GM21576 (cell line): ENCODE measurements at regions not wholly inside any gene's neighbourhood (a gene's known extent, or its start where the extent isn't known, plus 50 kb on each side); places are given as distances from the start of the nearest gene placed in this dataset.

ENCODE experiments used
- ATAC-seq: cut with Tn5 transposase; IDR thresholded peaks from one replicate; pipeline ENCODE4 v1.9.1; 2021; ENCODE audit warnings: mild to moderate bottlenecking, moderate library complexity; ENCODE audit not compliant: unreplicated experiment

DNA sequence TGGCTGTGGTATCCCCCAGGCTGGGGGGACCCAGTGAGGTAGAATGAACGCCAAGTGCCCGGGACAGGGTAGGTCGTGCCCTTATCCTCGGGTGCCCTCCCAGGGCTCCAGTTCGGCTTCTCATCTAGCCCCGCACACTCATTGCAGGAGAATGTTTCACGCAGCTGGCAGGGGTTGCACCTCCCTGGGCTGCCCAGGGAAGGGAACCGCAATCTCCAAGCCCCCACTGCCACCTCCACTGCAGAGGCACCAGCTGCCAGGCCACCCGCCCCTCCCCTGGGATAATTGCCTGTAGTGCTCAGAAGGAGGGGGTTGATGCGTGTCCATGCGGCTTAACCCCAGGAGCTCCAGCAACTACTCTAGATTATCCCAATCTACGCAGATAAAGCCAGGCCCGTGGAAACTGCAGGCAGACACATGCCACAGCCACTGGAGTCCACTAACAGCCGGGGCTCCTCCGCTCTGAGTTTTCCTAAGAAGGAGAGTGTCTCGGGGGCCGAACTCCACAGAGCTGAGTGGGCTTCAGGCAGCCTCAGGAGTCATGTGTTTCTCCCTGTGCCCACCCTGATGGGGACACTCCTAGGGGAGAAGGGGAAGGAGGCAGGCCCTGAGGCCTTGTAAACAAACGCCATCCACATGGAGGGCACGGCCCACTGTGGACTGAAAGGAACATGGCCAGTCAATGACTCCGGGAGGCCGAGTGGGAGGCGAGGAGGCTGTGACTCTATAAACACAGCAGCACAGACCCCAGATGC lies 137.2 kb upstream of the IQSEC1 start:
- no peak for ATAC-seq

DNA sequence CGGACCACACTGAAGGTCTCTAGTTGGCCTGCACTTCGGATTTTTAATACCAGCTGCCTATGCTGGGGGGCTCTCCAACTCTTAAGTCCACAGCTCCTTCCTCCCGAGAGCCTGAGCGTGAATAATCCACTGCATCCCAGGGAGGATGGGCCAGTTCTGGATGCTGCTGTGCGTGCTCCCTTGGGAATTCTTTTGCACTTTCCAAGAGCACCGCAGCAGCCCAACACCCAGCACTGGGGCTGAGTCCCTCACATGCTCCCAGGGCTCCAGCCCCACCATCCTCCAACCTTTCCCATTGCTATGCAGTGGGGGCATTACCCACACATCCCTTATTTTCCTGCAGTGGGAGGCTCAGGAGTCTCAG lies 136.4 kb upstream of the IQSEC1 start:
- no peak for ATAC-seq

DNA sequence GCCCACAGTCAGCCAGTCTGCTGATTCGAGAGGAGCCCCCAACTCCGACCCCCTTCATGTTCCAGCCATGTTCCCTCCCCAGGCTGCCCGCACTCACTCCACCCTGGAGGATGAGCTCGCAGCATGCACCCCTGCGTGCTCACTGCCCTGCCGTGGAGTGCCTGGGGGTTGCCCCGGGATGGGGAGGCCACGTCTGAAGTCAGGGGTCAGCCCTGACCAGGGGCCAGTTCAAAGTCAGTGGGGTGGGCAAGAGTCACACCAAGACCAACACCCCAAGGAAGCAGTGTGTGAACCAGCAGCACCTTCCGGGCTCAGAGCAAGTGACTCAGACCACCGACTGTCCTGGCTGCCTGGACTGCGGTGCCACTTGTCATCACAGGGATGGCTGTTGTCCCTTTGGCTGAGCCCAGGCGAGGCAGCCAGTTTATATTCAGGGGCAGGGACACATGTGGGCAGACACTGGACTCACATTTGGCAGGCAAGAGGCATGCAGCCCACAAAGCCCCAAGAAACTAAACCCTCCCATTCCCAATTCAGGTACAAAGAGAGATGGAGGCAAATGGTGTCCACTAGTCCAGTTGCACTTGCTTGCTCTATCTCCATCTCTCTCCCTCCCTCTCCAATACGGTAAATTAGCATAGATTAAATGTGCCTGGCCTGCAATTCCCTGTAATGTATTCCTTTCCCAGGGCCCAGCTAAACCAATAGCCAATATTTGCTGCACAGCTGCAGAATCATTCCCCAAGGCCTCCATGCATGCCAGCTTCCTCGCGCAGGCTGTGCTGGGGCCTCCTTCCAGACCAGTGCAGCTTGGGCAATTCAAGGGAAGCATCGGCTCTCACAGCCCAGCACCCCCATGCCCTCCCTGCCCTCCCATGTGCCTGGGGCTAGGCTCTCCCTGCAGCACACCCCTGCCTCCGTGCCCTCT lies 135.7 kb upstream of the IQSEC1 start:
- no peak for ATAC-seq

DNA sequence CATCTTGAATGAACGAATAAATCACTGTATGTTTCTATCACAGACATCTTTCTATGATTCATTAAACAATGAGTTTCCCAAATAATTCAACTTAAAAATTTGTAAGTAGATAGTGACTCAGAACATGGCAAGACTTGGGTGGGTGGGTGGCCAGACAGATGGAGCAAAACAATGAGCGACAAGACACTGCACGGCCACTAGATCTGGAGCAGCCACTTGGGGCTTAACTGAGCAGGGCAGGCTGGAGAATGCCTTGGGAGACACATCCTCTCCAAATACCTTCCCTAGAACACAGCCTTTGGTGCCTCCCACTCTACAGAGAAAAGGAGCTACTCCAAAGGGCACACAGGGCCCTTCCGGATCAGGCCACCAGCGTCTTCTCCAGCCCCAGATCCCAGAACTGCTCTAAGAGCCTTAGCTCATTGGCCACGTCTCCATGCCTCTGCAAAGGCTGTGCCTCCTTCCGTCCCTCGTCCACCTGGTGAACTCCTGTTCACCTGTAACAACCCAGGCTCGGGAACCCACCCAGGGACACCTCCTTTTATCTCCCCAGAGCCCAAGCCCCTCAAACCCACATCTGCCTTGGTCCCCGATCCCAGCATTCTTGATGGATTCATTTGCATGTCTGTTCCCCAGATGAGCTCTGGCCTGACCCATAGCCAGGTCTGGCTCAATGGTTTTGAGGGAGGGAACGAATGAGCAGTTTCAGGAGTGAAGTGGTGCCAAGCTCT lies 134.9 kb upstream of the IQSEC1 start:
- ATAC-seq: no peak

DNA sequence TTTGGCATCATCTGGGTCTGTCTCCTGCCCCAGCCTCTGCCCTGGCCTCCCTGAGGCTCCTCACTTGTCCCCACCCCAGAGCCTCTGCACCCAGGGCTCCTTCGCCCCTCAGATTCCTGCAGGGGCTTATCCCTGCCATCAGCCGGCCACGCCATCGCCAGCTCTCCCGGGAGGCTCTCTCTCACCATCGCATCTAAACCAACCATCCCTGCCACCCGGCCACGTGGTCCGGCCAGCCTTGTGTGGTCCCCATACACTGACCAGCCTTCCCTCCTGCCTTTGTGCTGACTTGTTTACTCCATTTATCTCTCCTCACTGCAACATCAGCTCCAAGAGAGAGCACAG lies 134.3 kb upstream of the IQSEC1 start:
- ATAC-seq: no peak

DNA sequence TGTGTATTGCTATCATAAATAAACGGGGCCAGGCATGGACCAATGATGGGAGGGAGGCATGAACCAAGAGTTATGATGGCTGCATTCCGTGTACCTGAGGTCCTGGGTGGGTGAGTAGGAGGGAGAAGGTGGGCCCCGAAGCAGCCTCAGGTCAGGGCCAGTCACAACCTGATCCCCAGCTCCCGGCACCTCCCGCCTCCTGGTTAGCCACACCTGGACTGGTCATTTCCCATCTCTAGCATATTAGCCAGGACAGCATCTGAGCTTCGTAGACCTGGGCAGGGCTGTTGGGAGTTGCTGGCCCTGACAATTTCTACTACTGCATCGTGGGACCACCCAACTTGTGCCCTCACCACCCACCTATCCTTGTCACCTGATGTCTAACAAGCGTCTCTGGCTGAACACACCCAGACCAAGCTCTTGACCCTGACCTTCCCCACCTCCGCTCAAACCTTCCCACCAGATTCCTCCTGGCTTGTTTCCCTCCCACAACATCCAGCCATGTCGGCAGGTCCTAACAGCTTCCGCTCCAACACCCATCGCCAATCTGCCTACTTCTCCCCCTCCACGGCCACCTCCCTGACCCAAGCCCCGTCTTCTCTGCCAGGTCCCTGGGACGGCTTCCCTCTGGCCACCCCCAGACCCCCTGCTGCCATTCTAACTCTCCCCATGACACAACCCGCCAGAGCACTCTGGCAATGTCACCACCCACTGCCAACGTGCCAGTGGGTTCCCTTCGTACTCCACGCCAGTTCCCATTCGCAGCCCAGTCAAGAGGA lies 133.8 kb upstream of the IQSEC1 start:
- ATAC-seq: no peak

DNA sequence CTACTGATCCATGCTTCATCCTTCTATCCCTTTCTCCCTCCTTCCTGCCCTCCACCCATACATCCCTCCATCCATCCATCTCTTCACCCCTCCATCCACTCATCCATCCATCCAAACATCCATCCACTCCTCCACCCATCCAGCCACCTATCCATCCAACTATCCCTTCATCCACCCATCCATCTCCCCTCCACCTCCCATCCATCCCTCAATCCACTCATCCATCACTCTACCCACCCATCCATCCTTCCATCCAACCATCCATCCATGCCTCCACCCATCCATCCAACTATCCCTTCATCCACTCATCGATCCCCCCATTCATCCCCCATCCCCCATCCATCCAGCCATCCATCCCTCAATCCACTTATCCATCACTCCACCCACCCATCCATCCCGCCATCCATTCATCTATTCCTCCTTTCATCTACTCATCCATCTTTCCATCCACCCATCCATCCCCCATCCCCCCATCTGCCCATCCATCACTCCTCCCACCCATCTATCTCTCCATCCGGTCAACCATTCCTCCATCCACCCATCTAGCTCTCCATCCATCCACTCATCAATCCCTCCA lies 132.4 kb upstream of the IQSEC1 start:
- ATAC-seq: no peak

DNA sequence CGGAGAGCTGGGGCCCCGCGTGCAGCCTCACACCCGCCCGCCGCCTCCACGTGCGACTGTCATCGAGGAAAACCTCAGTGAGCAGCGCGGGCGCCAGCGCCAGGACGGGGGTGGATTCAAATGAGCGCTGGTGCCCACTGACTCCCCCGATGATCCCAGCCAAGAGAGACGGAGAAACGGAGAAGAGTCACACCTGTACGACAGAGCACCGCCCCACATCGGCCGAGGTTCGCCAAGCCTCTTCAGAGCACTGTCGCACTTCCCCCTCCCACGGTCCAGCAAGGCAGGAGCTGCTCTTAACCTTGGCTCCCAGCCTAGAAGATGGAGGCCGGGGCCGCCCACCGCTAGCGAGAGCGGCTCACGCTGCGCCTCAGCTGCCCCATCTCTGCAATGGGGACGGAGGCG lies 130.9 kb upstream of the IQSEC1 start:
- no peak for ATAC-seq

DNA sequence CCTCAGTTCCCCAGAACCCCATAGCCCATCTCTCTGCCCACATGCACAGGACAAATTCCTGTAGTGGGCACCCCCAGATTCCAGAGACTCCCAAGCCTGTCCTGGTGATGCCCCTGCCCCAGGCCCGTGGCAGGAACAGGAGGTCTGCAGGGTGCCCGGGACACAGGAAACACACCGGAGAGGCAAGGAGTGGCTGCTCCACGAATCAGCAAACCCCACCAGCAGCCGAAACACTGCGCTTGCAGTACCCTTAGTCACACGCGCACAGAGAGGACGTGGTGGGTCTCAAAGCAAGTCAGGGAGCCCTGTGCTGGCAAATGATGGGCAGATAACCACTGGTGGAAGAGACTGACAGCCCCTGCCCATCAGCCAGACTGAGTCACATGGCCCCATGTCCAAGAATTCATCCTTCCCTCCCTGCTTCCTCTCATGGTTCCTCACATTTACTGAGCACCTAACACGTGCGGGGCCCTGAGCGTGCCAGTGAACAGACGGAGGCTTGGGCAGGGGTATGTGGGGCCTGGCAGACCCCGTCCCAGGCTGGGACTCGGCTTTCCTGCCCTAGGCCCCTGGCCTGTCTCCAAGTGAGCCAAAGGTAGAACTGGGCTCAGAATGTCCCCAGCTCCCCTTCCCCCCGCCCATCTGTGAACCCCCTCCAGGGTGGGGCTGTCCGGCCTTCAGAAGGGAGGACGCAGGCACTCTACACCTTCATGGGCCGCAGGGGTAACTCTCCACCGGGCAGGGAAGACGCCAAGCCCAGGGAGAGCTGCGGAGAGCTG lies 130.4 kb upstream of the IQSEC1 start:
- no peak for ATAC-seq

DNA sequence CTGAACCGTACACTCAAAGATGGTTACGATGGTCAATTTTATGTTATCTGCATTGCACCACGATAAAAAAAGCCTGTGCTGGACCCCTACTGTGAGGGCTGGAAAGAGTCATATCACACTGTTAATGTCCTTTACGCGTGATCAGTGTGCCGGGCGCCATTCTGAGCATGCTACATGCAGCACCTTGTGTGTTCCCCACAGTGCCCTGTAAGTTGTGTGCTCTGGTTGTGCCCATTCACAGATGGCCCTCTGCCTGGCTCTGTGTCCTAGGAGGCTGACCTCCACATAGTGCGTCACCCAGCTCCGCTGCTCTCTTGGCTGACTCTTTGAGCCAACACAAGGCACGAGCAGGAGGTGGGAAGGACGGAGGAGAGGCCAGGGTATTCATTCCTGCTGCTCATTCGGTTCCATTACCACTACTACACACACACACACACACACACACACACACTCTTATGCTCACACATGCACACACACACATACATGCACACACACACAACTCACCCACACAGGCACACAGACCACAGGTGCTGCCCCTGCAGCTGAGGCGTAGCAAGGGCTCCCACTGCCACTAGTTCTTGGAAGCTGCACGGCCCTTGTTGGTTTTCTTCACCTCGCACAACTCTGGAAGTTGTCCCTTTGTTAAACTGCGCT lies 129.6 kb upstream of the IQSEC1 start:
- ATAC-seq: no peak

DNA sequence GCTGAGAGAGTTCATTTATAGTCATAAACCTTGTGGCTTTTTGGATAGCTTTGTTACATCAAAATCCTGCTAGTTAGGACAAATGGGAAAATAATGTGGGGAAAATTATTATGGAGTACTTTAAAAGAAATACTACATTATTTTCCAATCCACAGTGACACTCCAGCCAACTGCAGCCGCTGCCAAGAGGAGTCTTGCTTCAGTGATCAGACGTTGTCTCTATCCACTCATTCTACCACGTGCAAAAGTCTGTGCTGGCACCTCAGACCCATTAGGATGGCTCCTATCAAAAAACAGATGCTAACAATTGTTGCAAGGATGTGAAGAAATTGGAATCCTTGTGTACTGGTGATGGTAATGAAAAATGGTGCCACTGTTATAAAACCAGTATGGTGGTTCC lies 128.6 kb upstream of the IQSEC1 start:
- no peak for ATAC-seq

DNA sequence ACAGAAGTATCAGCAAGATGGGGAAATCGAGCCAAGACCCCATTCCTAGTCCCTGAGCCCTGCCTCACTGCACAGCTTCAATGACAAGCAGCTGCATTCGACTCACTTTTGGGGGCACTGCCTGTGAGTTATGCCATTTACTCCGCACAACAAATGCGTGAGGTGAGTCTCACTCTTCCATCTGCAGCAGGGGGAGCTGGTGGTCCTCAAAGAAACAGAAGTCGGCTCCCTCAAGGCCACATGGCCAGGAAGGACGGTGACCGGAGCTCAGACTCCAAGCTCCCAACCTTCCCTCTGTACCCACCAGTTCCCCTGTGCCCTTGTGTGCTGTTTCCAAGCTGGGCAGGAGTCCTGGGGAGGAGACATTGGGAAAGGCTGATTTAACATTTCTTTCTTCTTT lies 127.7 kb upstream of the IQSEC1 start:
- no peak for ATAC-seq

DNA sequence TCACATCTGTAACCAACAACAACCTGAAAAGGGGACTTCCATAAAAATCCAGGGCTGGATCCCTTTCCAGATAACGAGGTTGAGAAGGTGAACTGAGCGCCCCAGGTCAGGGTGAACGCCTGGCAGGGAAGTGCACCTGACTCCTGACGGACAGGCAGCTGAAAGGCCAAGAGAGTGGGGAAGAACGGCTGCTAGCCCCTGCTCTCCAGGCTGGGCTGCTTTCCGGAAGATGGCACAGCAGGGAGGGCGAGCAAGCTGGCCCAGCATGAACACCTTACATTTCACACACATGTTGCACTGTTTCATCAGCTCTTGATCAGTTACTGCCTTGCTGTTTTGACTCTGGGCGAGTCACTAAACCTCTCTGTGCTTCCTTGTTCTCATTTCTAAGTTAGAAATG lies 127.2 kb upstream of the IQSEC1 start:
- ATAC-seq: no peak

DNA sequence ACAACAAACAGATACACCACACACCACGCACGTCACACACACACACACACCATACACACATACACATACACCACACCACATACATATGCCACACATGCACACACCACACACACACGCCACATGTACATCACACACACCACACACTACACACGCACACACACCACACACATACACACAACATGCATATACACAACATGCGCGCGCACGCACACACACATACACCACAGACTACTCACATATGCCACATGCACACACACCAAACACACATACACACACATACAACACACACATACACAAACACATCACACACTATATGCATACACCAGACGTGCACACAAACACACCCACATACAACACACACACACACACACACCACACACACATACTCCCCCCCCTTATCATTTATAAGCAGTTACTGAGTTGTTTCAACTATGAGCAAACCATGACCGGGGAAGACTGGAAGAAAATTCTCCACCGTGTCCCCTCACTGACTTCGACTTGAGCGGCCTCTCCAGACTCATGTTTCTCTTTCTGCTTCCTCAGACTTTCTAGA lies 126.7 kb upstream of the IQSEC1 start:
- no peak for ATAC-seq

DNA sequence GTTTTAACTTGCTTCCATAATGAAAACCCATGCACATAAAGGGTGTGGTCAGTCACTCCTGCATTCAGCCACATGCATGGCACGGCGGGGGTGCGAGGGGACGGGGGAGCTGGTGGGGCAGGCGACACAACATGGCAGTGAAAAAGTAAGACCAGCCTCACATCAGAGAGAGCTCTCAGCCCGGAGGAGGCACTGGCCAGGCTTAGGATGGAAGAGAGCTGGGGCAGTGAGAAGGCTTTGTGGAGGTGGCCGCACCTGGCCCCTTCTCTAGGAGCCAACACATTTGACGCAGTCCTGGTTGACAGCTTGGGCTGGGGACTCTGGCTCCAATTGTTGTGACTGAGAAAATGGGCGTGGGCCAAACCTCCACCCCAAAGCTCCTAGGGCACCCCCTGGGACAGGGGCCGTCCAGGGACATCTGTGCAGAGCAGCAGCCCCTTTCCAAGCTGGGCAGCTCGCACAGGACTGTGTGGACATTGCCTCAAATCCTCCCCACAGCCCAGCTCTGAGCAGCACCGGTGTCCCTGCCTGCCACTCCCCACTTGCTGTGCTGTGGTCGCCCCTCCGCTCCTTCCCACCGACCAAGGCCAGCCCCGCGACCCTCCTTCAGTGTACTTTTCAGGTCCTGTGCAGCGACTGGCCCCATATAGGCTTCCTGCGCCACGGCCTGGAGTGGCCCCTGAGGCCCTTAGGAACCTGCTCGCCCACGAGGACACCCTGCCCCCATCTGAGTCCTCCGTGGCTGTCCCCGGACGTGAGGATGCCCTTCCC lies 126.0 kb upstream of the IQSEC1 start:
- ATAC-seq: no peak

DNA sequence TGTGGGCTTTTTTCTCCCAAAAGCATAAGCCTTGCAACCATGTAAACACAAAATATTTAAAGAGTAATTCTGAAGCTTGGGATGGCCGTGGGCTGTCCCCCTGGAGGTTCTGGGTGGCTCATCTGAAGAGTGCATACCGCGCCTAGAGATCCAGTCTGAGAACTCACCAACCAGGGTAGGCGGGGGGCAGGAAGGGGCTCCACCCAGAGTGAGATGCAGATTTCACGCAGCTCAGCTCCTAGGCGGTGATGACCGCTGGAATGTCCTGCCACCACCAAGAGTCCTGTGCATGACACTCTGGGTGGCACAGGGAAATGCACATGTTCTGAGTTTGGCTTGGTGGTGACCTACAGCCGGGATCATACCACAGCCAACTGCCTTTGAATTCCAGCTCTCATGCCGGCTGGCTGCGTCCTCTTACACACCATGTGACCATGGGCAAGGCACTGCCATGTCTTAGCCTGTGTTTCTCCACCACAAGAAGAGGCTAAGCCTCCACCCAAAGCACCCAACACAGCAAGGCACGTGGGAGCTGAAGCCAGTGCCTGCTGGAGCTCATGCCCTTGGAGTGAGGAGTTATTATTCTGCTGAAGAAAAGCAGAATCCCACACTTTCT lies 125.1 kb upstream of the IQSEC1 start:
- no peak for ATAC-seq

DNA sequence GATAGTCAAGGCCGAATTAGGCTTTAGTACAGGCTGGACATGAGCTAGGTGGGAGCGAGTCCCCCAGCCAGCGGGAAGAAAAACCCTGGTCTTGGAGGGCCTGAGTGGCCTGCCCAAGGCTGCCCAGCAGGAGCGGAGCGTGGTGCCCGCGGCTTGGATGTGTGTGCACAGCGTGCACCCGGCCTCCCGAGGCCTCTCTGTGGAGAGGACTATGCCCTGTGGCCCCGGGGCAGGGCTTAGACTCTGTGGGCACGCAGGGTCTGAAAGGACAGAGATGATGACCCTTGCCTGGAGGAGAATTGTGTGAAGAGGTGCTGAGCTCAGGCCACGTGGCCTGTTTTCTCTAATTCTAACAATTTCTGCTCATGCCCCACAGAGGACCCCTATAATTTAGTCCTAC lies 124.6 kb upstream of the IQSEC1 start:
- no peak for ATAC-seq

DNA sequence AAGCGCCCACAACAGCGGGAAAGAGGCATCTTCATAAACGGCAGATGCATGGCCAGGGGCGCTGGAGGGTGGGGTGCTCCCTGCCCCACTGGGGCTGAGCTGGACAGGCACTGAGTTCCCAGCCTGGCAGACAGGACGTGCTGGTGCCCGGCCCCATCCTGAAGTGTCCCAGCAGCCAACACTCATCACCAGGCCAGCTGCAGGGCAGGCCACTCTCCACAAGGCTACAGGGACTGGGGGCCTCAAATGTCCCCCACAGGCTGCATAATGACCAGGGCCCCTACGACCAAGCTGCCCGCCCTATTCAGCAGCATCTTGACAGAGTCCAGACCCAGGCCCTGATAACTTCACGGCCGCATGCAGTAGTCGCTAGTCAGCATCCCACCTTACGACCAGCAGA lies 124.1 kb upstream of the IQSEC1 start:
- no peak for ATAC-seq
